Central memory CD4-positive, alpha-beta T cell (primary cell): ENCODE measurements at regions not wholly inside any gene's neighbourhood (a gene's known extent, or its start where the extent isn't known, plus 50 kb on each side); places are given as distances from the start of the nearest gene placed in this dataset.

Experiments
- DNase-seq: peaks from one replicate; pipeline ENCODE4 v3.0.0; 2022

DNA sequence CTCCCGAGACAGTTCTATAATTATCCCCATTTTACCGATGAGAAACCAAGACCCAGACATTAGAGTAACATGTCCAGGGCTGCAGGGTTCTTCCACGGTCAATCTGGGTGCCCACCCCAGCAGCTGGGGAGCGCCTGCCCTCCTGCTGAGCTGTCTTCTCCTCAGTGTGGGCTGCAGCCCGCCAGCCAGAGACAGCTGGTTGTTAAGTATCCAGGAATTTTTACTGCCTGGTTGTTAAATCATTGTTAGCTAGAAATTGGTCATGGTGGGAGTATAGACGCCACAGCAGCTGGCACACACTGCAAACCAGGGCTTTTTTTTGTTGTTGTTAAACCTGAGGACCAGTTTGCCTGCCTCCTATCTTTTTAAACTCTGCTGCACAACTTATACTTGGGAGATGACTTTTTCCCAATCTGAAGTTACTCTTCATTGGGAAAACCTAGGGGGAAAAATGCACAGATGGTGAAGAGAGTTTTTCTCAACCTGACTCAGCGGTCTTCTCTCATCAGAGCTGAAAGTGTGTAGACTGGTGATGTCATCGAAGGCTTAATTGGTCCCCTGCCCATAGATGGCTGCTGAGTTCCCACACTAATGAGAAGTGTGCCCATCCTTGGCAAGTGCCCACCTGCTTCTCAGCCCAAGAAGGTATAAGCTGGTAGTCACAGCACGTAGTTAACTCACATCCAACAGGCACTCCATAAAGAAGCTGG is 208.6 kb downstream of the DRD1 start:
- no peak for DNase-seq

DNA sequence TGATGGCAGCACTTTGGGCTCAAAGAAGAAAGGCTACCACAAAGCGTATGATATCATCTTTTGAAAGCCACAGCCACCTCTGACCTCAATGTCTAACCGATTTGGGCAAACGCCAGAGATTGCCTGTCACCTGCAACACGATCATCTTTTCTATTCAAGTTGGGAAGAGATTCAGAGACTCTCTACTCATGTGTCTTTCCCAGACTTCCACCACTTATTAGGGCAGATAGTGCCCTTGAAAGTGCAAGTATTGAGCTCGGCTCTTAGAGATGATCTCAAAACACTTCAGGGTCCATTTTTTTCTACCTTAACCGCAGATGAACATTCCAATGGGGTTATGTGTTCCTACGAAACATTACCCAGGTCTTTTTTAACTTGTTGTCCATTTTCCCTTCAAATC is 213.7 kb downstream of the DRD1 start:
- no peak for DNase-seq

DNA sequence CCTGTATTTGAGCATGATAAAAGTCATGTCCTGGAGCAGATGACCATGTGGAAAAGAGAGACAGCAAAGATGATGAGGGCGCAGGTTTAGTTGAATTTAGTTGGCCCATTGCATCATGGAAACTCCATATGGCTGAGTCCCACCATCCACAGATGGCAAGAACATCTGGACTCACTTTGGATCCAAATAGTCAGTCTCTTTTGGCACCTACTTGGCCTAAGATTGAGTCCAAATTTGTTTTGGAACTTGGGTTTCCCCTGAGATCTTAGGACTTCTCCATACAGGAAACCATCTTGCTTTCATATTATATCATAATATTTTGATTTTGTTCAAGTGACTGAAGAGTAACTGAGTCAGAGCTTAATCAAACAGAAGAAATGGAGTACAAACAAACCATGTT is 217.5 kb downstream of the DRD1 start:
- DNase-seq = no peak

DNA sequence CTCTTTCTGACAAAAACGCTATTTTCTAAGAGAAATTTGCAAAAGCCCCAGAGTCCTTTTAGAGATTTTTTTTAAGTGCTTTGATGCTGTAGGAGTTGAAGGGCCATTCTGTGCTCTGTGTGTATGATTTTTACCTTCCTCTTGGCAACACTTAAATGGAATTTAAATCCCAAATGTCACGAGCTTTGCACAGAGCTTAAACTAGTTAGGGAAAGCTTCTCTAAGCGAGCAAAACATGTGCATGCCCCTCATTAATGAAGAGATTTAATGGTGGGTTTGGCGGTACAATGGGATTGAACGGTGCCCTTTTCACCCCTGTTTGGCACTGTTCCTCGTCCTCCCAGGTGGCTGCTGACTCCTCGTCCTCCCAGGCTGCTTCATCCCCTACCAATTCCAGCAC is 220.7 kb downstream of the DRD1 start:
- DNase-seq = no peak

DNA sequence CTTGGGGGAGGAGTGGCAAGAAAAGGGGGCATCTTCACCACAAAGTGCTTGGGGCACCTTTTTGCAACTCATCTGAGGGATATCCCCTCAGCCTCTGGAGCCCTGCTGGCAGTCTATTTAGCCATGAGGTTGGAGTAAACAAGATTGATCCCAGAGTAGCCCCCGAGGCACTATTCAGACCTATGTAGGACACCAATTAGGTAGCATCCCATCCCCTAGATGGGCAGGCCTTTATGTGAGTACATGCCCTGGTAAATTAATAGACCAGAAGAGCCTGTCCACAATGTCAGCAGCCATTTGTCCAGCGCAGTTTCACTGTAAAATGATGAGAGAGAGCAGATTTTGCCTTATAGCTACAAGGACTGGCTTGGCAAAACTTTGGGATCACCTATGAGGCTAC is 221.4 kb downstream of the DRD1 start:
- DNase-seq = no peak

DNA sequence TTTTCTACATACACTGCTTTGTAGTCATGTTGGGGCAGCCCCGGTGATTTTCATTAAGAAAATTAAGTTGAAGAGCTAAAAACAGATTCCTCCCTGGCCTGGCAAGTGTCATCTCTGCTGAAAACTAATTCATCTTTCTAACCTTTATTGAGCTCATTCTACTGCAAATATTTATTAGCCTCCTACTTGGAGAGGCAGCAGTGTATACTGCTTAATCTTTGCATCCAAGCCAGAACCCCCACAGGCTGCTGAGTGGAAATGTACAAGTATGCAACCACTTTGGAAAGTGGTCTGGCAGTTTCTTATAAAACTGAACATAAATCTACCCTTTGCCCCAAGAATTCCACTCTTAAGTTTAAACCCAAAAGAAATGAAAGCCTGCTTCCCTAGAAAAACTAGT is 223.4 kb downstream of the DRD1 start:
- DNase-seq = no peak

DNA sequence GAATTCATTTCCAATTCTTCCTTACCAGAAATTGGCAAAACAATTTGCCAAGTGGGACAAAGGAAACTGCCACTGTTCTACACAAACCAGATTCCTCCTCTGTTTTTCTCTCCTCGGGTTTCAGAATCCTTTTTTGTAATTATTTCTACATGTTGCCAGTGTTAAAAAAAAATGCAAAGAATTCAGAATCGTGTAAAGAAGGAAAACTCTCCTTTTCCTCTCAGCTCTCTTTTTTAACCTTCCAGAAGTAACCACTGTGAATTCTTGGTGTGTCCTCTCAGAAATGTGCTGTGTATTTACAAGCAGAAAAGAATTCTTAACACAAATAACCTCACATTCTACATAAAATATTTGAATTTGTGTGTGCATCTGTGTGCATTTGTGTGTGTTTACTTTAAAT is 224.6 kb downstream of the DRD1 start:
- no peak for DNase-seq

DNA sequence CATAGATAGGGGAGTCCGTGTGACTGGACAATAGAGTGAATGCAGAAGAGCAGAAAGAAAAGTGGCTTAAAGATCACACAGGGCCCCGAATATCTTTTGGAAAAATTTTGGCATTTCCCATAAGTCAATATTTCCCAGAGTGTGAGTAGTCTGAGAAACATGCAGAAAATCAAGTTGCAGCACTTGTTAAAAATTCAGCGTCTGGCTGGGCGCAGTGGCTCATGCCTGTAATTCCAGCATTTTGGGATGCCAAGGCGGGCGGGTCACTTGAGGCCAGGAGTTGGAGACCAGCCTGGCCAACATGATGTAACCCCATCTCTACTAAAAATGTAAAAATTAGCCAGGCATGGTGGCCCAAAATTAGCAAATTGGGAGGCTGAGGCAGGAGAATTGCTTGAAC is 227.0 kb downstream of the DRD1 start:
- no peak for DNase-seq

DNA sequence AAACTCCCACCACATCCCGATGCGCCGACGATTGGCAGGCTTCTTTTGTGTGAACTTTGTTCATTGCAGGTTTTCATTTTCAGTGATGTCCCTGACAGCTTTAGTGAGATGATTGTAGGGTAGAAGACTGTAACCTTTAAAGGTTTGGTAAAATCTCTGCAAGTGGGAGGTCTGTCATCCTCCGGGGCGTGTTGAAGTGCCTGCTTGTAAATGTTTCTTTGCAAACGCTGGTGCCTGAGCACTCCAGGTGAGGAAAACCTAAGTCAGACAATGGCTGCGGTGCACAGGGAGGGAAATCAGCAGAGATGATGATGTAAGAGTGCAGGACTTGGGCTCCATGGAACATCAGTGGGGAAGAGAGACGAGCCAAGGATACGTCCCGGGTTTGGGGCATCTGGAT is 228.1 kb downstream of the DRD1 start:
- DNase-seq = no peak

DNA sequence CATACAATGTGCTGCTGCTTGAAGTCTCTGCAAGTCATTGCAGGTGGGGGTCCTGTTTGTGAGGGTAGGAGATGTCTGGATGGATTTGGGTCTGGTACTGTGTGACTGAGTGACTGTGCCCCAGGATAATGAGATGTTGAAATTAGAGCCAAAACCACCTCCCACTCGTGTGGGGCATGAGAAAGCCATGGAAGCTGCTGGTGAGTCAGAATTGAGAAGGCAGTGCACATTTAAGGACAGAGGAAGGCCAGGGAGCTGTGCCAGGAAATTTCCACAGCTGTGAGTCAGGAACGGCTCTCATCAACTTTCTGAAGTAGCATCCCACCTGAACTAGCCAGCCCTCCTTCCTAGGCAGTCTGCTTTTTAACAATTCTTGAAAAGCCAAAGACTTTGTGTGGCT is 229.8 kb downstream of the DRD1 start:
- no peak for DNase-seq

DNA sequence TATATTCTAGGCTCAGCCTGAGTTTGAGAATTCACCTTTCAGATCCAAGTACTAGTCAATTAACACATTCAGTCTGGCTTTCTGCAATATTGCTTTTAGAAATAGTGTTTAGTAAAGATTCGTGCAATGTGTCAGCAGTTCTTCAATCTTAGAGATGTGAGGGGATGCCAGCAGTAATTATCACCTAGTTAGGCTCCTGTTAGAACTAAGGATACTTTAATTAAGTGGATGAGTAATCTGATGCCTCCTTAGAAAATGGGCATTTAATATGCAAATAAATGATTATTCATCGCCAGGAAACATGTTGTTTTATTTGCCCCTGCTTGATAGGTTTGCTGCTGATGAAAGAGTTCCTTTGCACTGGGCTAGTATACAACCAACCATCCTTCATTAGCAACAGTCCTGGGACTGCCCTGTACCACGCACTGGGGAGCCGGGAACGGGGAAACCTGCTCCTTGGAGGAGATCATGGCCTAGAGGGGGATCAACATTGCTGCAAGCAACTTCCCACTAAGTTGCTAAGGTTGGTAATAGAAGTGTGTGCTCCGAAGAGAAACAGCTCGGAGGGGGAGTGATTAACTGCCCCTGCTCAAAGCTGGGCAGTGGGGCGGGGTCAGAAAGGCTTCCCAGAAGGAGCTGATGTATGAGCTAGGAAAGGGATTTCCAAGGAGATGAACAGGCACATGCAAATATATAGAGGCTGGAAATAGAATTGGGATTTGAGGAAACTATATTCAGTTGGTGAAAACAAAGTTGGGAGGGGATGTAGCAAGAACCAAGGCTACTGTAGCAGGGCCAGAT is 231.8 kb downstream of the DRD1 start:
- DNase-seq = no peak

DNA sequence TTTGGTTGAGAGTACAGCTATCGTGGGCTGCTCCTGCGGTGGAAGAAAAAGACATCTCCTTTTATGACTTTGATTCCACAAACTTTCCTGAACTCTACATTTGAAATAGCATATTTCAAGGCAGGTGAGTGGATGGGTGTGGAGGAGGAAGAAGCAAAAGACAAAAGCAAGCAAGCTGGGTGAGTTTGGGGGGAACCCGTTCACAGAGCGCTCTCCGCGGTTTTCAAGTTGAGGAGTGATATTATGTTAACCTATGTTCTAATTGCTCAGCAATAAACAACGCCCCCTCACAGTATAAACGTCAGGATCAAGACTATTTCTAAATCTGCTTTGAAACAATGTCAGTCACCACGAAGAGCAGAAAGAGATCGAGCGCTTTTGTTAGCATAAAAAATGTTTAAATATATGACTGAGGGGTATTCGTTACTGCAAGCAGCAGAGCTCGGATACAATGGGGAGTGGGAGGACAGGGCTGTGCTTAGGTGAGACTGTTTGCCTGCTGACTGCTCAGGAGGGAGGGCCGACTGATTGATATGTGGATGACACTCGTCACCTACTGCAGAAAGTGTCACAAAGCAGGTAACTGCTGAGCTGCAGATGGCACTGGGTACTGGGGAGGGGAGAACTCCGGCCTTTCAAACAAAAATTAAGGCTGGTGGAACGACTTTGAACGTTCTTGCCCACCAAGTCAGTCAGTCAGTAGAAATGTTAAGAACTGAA is 236.5 kb downstream of the DRD1 start:
- DNase-seq = no peak

DNA sequence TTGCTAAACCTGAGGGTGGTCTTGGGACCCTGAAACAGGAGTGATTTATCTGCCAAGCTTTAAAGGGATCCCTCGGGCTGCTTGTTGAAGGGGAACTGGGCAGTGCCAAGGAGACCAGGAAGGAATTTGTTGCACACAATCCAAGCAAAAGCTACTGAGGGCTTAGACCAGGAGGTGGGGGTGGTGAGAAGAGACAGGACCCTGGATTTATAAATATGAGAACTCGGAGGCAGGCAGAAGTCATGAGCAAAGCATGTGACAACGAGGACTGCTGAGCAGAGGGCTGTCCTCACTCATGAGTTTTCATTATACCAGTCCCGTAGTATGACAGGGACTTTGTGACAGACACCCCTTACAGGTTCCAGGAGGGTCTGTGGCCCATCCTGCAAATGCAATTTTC is 237.3 kb downstream of the DRD1 start:
- no peak for DNase-seq

DNA sequence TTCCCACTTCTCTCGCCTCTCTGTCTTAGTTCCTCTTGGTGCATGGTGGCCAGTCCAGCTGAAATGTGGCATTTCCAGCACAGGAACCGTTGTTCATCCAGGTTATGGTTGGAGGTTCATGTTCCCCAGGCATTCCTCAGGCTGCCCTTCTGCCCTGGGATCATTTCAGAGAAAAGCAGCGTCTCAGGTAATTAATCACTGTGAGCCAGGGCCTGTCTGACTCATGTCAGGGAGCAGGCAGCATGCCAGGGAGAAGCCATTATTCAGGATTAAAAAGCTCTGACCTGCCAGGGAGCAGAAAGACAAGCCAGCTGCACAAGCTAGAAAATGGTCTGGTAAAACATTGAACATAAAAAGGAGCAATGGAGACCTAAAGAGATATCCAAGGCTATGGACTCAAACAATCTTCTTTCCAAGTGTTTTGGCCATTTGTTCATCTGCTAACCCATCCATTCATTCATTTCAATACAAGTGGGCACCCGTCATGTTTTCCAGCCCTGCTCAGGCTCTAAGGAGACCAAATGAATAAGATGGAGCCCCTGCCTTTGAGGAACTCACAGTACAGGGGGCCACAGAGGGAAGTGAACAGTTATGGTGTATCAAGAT is 241.4 kb downstream of the DRD1 start:
- DNase-seq = no peak

DNA sequence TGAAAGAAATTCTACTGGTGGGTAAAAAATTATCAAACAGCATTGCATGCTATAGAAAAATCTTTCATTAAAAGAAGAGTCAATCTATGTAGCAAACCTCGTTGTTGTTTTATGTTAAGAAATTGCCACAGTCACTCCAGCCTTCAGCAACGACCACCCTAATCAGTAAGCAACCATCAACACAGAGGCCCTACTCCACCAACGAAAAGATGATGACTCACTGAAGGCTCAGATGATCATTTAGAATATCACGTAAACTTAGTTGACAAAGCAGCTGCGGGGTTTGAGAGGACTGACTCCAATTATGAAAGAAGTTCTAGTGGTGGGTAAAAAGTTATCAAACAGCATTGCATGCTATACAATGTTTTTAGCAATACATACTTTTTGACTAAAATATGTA is 242.6 kb downstream of the DRD1 start:
- no peak for DNase-seq

DNA sequence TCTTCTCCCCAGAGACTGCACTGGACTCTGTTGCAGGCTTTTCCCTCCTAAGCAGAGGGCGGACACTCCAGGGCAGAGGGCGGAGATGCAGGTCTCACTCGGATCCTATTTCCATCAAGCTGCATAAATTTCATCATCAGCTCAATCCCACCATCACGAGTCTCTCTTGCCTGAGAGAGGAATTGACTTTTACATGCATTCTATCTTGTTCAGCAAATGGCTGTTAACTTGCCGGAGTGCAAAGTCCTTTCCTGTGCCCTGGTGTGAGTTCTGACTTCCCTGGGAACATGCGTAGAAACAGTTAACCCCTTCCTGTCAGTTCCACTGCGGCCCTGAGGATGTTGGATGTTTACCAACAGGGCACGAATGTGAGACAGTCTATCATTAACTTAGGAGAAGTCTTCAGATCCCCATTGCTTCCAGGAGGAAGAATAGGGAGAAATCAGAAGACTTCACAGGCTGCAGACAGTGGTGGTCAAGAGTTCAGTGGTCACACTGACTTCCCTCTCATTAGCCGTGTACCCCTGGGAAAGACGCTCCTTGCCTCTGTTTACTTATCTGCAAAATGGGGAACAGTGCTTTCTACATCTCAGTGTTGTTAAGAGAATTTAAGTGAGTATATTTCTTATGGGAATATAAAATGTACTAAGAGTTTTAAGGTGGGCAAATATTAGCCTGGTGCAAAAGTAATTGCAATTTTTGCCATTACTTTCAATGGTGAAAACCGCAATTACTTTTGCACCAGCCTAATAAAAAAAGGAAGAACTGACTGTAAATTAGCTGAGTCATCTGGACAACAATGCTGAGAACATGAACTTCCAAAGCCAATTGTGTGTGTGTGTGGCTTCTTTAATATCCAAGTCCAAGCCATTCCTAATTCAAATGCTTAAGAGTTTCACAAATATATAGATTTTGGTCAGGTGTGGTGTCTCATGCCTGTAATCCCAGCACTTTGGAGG is 248.0 kb downstream of the DRD1 start:
- no peak for DNase-seq

DNA sequence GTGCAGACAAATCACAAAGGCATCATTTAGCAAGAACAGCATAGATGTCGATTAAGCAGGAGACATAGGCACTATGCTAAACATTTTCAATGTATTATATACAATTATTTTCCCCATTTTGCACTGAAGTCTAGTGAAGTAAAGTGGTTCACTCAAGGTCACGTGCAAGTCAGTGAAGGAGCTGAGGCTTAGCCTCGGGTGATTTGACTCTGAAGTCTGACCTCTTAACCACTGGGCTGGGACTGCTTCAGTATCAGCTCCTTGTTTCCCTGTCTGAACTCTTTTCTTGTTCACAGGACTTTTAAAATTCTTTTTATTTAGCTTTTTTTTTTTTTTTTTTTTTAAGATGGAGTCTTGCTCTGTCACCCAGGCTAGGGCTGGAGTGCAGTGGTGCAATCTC is 262.7 kb downstream of the DRD1 start:
- no peak for DNase-seq

DNA sequence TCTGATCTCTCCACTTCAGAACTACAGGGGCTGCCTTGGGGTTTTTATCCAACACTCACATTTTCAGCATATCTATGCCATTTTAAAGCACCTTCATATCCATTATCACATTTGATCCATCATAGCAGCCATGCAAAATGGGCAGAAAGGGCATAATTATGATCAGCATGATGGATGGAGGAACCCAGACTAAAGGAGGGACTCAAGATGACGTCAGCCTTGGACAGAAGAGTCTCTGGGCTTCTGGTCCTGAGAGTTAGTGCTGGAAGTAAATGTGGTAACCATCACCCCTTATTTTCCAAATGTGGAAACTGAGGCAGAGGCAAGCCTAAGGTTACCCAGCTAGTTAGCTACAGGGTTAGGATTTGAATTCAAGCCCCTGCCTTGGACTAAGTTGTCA is 273.1 kb downstream of the DRD1 start:
- no peak for DNase-seq

DNA sequence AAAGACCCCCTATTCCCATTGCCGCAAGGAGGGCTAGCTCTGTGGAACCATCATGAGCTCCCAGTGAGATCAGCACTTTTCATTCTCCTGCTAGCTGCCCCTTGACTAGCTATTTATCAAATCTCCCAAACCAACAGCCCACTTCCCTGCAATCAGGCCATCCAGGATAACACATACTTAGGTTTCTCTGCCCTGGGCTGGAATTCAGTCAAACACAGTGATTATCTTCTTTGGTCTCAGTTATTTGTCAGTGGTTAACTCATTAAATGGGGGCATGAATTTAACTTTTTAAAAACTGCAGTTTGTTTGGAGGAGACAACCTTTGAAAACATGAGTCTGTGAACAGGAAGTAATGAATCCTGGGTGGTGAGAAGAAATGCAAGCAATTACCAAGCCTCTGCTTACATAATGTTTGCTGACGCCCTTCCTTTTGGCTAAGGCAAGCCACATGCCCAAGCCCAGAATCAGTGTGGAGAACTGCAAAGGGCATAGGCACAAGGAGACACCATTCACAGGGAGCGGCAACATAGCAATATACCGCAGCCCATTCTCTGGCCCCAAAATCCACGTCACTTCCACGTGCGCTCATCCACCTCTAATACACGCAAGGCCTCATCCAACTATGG is 275.0 kb downstream of the DRD1 start:
- no peak for DNase-seq

DNA sequence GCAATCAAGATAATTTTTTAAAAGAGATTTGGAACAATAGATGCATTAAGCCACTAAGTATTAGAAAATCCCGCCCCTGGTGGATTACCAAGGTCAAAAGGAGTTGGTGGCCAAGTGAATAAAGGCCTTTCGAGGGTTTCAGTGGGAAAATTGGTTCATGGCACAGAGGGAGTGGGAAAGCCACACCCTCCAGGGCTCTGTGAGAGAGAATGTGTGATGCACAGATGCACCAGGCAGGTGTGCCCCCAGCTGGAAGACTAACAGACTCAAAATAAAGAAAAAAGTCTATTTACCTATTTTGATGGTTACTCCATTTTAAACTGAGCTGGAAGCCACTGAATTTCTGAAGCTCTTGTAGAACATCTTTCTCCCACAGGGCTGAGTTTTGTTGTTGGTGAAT is 278.0 kb downstream of the DRD1 start:
- DNase-seq = no peak

DNA sequence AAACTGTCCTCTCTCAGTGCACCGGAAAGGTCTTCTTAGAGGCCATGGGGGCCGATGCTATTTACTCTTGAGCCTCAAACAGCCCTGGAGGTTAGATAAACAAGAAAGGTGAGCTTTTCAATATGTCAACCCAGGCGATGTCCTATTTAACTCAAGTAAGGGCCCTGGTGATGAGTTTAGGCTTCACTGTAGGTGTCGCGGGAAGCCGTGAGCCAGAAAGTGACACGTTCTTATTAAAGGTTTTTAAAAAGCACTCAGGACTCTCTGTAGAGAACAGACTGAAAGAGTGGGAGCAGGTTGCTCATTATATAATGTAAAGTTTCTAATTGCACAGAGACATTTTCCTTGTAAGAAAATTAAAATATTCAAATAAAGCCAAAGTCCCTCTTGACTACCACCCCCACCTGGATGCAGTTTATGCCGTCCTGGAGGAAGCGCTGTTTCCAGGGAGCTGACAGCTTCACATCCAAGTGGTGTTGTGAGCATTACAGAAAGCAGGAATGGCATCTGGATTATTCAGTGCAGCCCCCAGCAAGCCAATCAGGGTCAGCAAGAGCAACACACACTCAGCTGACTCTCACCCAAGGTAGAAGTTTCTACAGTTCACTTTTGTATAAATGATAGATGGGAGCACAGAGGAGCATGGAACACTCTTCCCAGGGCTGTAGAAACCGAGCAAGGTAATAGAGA is 280.3 kb downstream of the DRD1 start:
- DNase-seq = no peak
